HFFc6 (cell line): ENCODE measurements at regions not wholly inside any gene's neighbourhood (a gene's known extent, or its start where the extent isn't known, plus 50 kb on each side); places are given as distances from the start of the nearest gene placed in this dataset.
A peak's percentile ranks its signal among the peaks of the same experiment; 100 is the strongest.

Experiments
- DNase-seq: peaks from one replicate; pipeline ENCODE4 v3.0.0-alpha.2; 2018
- H3K27ac Mint-ChIP-seq: 2 replicates; pipeline ENCODE4 v1.8.0; 2020; ENCODE audit warnings: mild to moderate bottlenecking, mixed read lengths
- H3K27me3 Mint-ChIP-seq: 2 replicates; pipeline ENCODE4 v1.8.0; 2021; ENCODE audit warnings: mild to moderate bottlenecking, moderate library complexity, mixed read lengths; ENCODE audit not compliant: insufficient read depth
- H3K36me3 Mint-ChIP-seq: 2 replicates; pipeline ENCODE4 v1.8.0; 2021; ENCODE audit warnings: low read depth, mixed read lengths
- H3K4me1 Mint-ChIP-seq: 2 replicates; pipeline ENCODE4 v1.8.0; 2020; ENCODE audit warnings: low read depth, mixed read lengths
- H3K4me3 Mint-ChIP-seq: 2 replicates; pipeline ENCODE4 v1.8.0; 2020; ENCODE audit warnings: mild to moderate bottlenecking, moderate library complexity, mixed read lengths
- H3K9me3 Mint-ChIP-seq: 2 replicates; pipeline ENCODE4 v1.8.0; 2020; ENCODE audit warnings: mild to moderate bottlenecking, mixed read lengths
- CTCF ChIP-seq: fragments of 200-600 bp; sonication (generic); IDR thresholded peaks from 2 replicates; pipeline ENCODE4 v1.5.0; 2021; ENCODE audit warnings: antibody characterized with exemption, mild to moderate bottlenecking

GRCh38 chr13:34363266-34363665 is 545.3 kb downstream of the RFC3 start:
- no peak for TF ChIP-seq CTCF
- Mint-ChIP-seq H3K9me3 (peaks cover 6% of the 10 kb centered on the region; the same call in 1 of the 2 replicates), H3K27ac (no peak overlapping the region), H3K27me3 (peaks cover 2% of the 10 kb centered on the region; the same call in 1 of the 2 replicates), H3K36me3 (peaks cover 4% of the 10 kb centered on the region; the same call in 1 of the 2 replicates), H3K4me3 (no peak overlapping the region), H3K4me1 (peaks cover 34% of the 10 kb centered on the region)
- no peak for DNase-seq

- Mint-ChIP-seq H3K36me3 (peaks cover 4% of the 10 kb centered on the region; the same call in 1 of the 2 replicates), H3K4me1 (peaks cover 27% of the 10 kb centered on the region), H3K4me3 (no peak overlapping the region), H3K27ac (no peak overlapping the region), H3K27me3 (peaks cover 2% of the 10 kb centered on the region; the same call in 1 of the 2 replicates), H3K9me3 (peaks cover 6% of the 10 kb centered on the region; the same call in 1 of the 2 replicates)
- no peak for TF ChIP-seq CTCF
- DNase-seq: peak; percentile 10
Measured at GRCh38 chr13:34364633-34365032, 546.7 kb downstream of the RFC3 start.

GRCh38 chr13:34369931-34370330 is 552.0 kb downstream of the RFC3 start:
- Mint-ChIP-seq H3K4me1 (peaks cover 19% of the 10 kb centered on the region), H3K27me3 (no peaks in the 10 kb centered on the region), H3K27ac (no peak overlapping the region), H3K9me3 (peaks cover 6% of the 10 kb centered on the region; the same call in 1 of the 2 replicates), H3K4me3 (no peak overlapping the region), H3K36me3 (peaks cover 4% of the 10 kb centered on the region; the same call in 1 of the 2 replicates)
- no peak for TF ChIP-seq CTCF
- peak; percentile 27 for DNase-seq

GRCh38 chr13:34371108-34371507 is 553.2 kb downstream of the RFC3 start:
- Mint-ChIP-seq H3K27ac (no peak overlapping the region), H3K27me3 (no peaks in the 10 kb centered on the region), H3K4me3 (no peak overlapping the region), H3K9me3 (peaks cover 6% of the 10 kb centered on the region; the same call in 1 of the 2 replicates), H3K4me1 (peaks cover 19% of the 10 kb centered on the region), H3K36me3 (peaks cover 4% of the 10 kb centered on the region; the same call in 1 of the 2 replicates)
- TF ChIP-seq CTCF: no peak
- no peak for DNase-seq

- H3K4me3 Mint-ChIP-seq: no peak overlapping the region
- no peaks in the 10 kb centered on the region for H3K9me3 Mint-ChIP-seq
- no peaks in the 10 kb centered on the region for H3K27me3 Mint-ChIP-seq
- H3K4me1 Mint-ChIP-seq: peaks cover 19% of the 10 kb centered on the region
- H3K27ac Mint-ChIP-seq: no peak overlapping the region
- H3K36me3 Mint-ChIP-seq: no peaks in the 10 kb centered on the region
- TF ChIP-seq CTCF: no peak
- no peak for DNase-seq
Measured at GRCh38 chr13:34371645-34372395, 553.9 kb downstream of the RFC3 start.
